H9 (cell line): ENCODE measurements at regions not wholly inside any gene's neighbourhood (a gene's known extent, or its start where the extent isn't known, plus 50 kb on each side); places are given as distances from the start of the nearest gene placed in this dataset.

Experiments used
- DNase-seq: peaks from one replicate; pipeline ENCODE4 v3.0.0-alpha.2; 2017
- H2AFZ ChIP-seq: one replicate; pipeline ENCODE4 v1.6.1; 2013; ENCODE audit warnings: mild to moderate bottlenecking, low read length, control low read depth, moderate library complexity
- H2AK5ac ChIP-seq: 2 replicates; pipeline ENCODE4 v1.6.1; 2013; ENCODE audit warnings: low read length, control low read depth, mixed read lengths; ENCODE audit not compliant: insufficient read length
- H2BK120ac ChIP-seq: one replicate; pipeline ENCODE4 v1.6.1; 2013; ENCODE audit warnings: low read depth, mild to moderate bottlenecking, low read length, control low read depth, inconsistent platforms; ENCODE audit not compliant: poor library complexity, severe bottlenecking
- H2BK12ac ChIP-seq: 2 replicates; pipeline ENCODE4 v1.6.1; 2013; ENCODE audit warnings: low read length, control low read depth, mixed read lengths, low read depth; ENCODE audit not compliant: insufficient read length
- H2BK15ac ChIP-seq: 2 replicates; pipeline ENCODE4 v1.6.1; 2013; ENCODE audit warnings: low read depth, low read length, control low read depth
- H2BK20ac ChIP-seq: one replicate; pipeline ENCODE4 v1.6.1; 2013; ENCODE audit warnings: low read depth, mild to moderate bottlenecking, low read length, control low read depth, inconsistent platforms; ENCODE audit not compliant: poor library complexity, severe bottlenecking
- H2BK5ac ChIP-seq: 2 replicates; pipeline ENCODE4 v1.6.1; 2013; ENCODE audit warnings: low read length, control low read depth, mixed read lengths; ENCODE audit not compliant: insufficient read length
- H3K14ac ChIP-seq: 2 replicates; pipeline ENCODE4 v1.6.1; 2013; ENCODE audit warnings: low read length, control low read depth; ENCODE audit not compliant: insufficient read depth
- H3K18ac ChIP-seq: 2 replicates; pipeline ENCODE4 v1.6.1; 2013; ENCODE audit warnings: low read depth, mild to moderate bottlenecking, mixed read lengths, low read length, control low read depth; ENCODE audit not compliant: insufficient read length
- H3K23ac ChIP-seq: 2 replicates; pipeline ENCODE4 v1.6.1; 2013; ENCODE audit warnings: low read length, control low read depth, mixed read lengths, low read depth; ENCODE audit not compliant: insufficient read length
- H3K23me2 ChIP-seq: 2 replicates; pipeline ENCODE4 v1.6.1; 2013; ENCODE audit warnings: low read depth, mild to moderate bottlenecking, mixed read lengths, low read length, control low read depth; ENCODE audit not compliant: insufficient read length, poor library complexity, severe bottlenecking
- H3K27ac ChIP-seq: 2 replicates; pipeline ENCODE4 v1.5.1; 2013; ENCODE audit warnings: low read length, control low read depth, mixed read lengths, low read depth; ENCODE audit not compliant: insufficient read length
- H3K27me3 ChIP-seq: 2 replicates; pipeline ENCODE4 v1.6.1; 2013; ENCODE audit warnings: low read length, control low read depth, inconsistent platforms; ENCODE audit not compliant: insufficient read depth
- H3K4ac ChIP-seq: 2 replicates; pipeline ENCODE4 v1.6.1; 2013; ENCODE audit warnings: low read depth, mild to moderate bottlenecking, control low read depth, inconsistent platforms, low read length, moderate library complexity
- H3K4me1 ChIP-seq: 2 replicates; pipeline ENCODE4 v1.6.1; 2013; ENCODE audit warnings: low read length, control low read depth, inconsistent platforms; ENCODE audit not compliant: insufficient read depth
- H3K4me2 ChIP-seq: 2 replicates; pipeline ENCODE4 v1.6.1; 2013; ENCODE audit warnings: low read length, control low read depth, mixed read lengths; ENCODE audit not compliant: insufficient read length, insufficient read depth
- H3K56ac ChIP-seq: 2 replicates; pipeline ENCODE4 v1.6.1; 2013; ENCODE audit warnings: low read depth, mild to moderate bottlenecking, mixed read lengths, low read length, control low read depth; ENCODE audit not compliant: insufficient read length
- H3K79me1 ChIP-seq: 2 replicates; pipeline ENCODE4 v1.6.1; 2013; ENCODE audit warnings: low read depth, mild to moderate bottlenecking, moderate library complexity, low read length, control low read depth, inconsistent platforms; ENCODE audit not compliant: insufficient read depth, poor library complexity, severe bottlenecking
- H3K79me2 ChIP-seq: 2 replicates; pipeline ENCODE4 v1.6.1; 2013; ENCODE audit warnings: low read length, control low read depth, inconsistent platforms; ENCODE audit not compliant: insufficient read depth
- H3K9ac ChIP-seq: 2 replicates; pipeline ENCODE4 v1.6.1; 2013; ENCODE audit warnings: low read length, control low read depth, mixed read lengths; ENCODE audit not compliant: insufficient read length; ENCODE audit errors: extremely low read depth
- H3K9me3 ChIP-seq: one replicate; pipeline ENCODE4 v1.6.1; 2013; ENCODE audit warnings: low read depth, low read length, inconsistent platforms; ENCODE audit not compliant: control insufficient read depth
- H3T11ph ChIP-seq: one replicate; pipeline ENCODE4 v1.6.1; 2013; ENCODE audit warnings: mild to moderate bottlenecking, low read length, control low read depth, inconsistent platforms
- H4K20me1 ChIP-seq: one replicate; pipeline ENCODE4 v1.6.1; 2013; ENCODE audit not compliant: control insufficient read depth, insufficient read length, insufficient read depth
- H4K5ac ChIP-seq: 2 replicates; pipeline ENCODE4 v1.6.1; 2013; ENCODE audit warnings: low read depth, mild to moderate bottlenecking, mixed read lengths, low read length, control low read depth; ENCODE audit not compliant: insufficient read length
- H4K8ac ChIP-seq: replicated peaks from 2 replicates; pipeline ENCODE4 v1.6.1; 2013; ENCODE audit warnings: low read length, control low read depth, mixed read lengths, low read depth; ENCODE audit not compliant: insufficient read length
- H4K91ac ChIP-seq: 2 replicates; pipeline ENCODE4 v1.6.1; 2013; ENCODE audit warnings: low read depth, mild to moderate bottlenecking, moderate library complexity, mixed read lengths, low read length, control low read depth; ENCODE audit not compliant: insufficient read length
- H3K27ac Mint-ChIP-seq, 3 experiments: 2 replicates in 2 of 3; 3 replicates in 1 of 3; pipeline ENCODE4 v1.8.0; 2020 to 2021; ENCODE audit warnings: mixed read lengths in 3 of 3, mild to moderate bottlenecking in 1 of 3, moderate library complexity in 1 of 3
- H3K27me3 Mint-ChIP-seq: 2 replicates; pipeline ENCODE4 v1.8.0; 2021; ENCODE audit warnings: low read depth, mild to moderate bottlenecking, moderate library complexity, mixed read lengths
- H3K36me3 Mint-ChIP-seq, 3 experiments: 2 replicates in 2 of 3; 3 replicates in 1 of 3; pipeline ENCODE4 v1.8.0; 2020 to 2021; ENCODE audit warnings: low read depth in 3 of 3, mixed read lengths in 3 of 3; ENCODE audit not compliant: insufficient read depth in 1 of 3
- H3K4me1 Mint-ChIP-seq, 2 experiments: 2 replicates each; pipeline ENCODE4 v1.8.0; 2020; ENCODE audit warnings: mixed read lengths in 2 of 2
- H3K4me3 Mint-ChIP-seq, 2 experiments: 2 replicates in 1 of 2; 3 replicates in 1 of 2; pipeline ENCODE4 v1.8.0; 2020 to 2021; ENCODE audit warnings: mild to moderate bottlenecking in 2 of 2, mixed read lengths in 2 of 2, moderate library complexity in 1 of 2
- H3K9me3 Mint-ChIP-seq, 2 experiments: 2 replicates in 1 of 2; 3 replicates in 1 of 2; pipeline ENCODE4 v1.8.0; 2020; ENCODE audit warnings: mild to moderate bottlenecking in 2 of 2, mixed read lengths in 2 of 2, moderate library complexity in 1 of 2
- WGBS: extraction: QIAGEN DNeasy Blood & Tissue Kit; methylation state at CpG from one replicate; pipeline ENCODE4 v1.1.7; 2013; ENCODE audit warnings: missing lambda C conversion rate, low lambda C conversion rate, mixed read lengths; ENCODE audit not compliant: insufficient read length; ENCODE audit errors: extremely low coverage; 5-methylcytosine and 5-hydroxymethylcytosine counted together
- TF ChIP-seq, protein P1 (sequence below): fragments of 200-600 bp; sonication (generic); conservative IDR thresholded peaks from 3 replicates; pipeline ENCODE4 v1.8.0; 2021; ENCODE audit warnings: antibody characterized with exemption, mild to moderate bottlenecking

DNA sequence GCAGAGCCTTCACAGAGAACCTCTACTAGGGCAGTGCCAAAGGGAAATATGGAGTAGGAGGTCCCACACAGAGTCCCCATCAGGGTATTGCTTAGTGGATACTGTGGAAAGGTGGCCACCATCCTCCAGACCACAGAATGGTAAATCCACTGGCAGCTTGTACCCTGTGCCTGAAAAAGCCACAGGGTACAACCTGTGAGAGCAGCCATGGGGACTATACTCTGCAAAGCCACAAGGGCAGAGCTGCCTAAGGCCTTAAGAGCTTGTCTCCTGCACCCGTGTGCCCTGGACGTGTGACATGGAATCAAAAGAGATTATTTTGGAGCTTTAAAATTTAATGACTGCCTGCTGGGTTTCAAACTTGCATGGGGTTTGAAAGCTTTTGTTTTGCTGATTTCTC is 118.0 kb upstream of the SEC14L1 start:
- no peak for DNase-seq
- Histone ChIP-seq H3K4ac (no peak overlapping the region), H2BK15ac (no peak overlapping the region), H4K91ac (no peak overlapping the region), H2BK5ac (no peak overlapping the region), H2BK12ac (no peak overlapping the region), H3K4me1 (no peaks in the 10 kb centered on the region), H2BK120ac (no peak overlapping the region), H4K5ac (no peak overlapping the region), H3T11ph (no peak overlapping the region), H3K56ac (no peak overlapping the region), H3K27ac (no peak overlapping the region), H2AFZ (no peak overlapping the region), H3K27me3 (no peaks in the 10 kb centered on the region; the same call in 1 of the 2 replicates), H3K79me2 (no peaks in the 10 kb centered on the region), H2BK20ac (no peak overlapping the region), H3K18ac (no peak overlapping the region), H3K9me3 (no peaks in the 10 kb centered on the region), H3K9ac (no peak overlapping the region), H3K14ac (no peak overlapping the region), H3K23ac (no peak overlapping the region), H4K20me1 (no peaks in the 10 kb centered on the region), H4K8ac (no peak overlapping the region), H2AK5ac (no peak overlapping the region), H3K4me2 (no peak overlapping the region), H3K79me1 (no peaks in the 10 kb centered on the region), H3K23me2 (no peaks in the 10 kb centered on the region)
- WGBS, result no CpG with 5 or more reads among the region's 2 CpGs
- peaks cover 3% of the 10 kb centered on the region for H3K27me3 Mint-ChIP-seq
- no peak overlapping the region for H3K4me3 Mint-ChIP-seq
- peaks cover 0 to 2% (median 0%) of the 10 kb centered on the region in 3 experiments; a peak in 2 of 7 replicates for H3K36me3 Mint-ChIP-seq
- H3K27ac Mint-ChIP-seq, result no peak overlapping the region
- TF ChIP-seq, protein P1, sequence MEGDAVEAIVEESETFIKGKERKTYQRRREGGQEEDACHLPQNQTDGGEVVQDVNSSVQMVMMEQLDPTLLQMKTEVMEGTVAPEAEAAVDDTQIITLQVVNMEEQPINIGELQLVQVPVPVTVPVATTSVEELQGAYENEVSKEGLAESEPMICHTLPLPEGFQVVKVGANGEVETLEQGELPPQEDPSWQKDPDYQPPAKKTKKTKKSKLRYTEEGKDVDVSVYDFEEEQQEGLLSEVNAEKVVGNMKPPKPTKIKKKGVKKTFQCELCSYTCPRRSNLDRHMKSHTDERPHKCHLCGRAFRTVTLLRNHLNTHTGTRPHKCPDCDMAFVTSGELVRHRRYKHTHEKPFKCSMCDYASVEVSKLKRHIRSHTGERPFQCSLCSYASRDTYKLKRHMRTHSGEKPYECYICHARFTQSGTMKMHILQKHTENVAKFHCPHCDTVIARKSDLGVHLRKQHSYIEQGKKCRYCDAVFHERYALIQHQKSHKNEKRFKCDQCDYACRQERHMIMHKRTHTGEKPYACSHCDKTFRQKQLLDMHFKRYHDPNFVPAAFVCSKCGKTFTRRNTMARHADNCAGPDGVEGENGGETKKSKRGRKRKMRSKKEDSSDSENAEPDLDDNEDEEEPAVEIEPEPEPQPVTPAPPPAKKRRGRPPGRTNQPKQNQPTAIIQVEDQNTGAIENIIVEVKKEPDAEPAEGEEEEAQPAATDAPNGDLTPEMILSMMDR, result 0 out of 3 replicates have a peak, but pooled peaks have one; percentile 8
- H3K9me3 Mint-ChIP-seq, result peaks cover 8 to 14% of the 10 kb centered on the region in 2 experiments
- peaks cover 8 to 29% of the 10 kb centered on the region in 2 experiments for H3K4me1 Mint-ChIP-seq
